ENCODE measurements at regions not wholly inside any gene's neighbourhood (a gene's known extent, or its start where the extent isn't known, plus 50 kb on each side); places are given as distances from the start of the nearest gene placed in this dataset.
"Not testable (repeated sequence)": the region's sequence is repeated elsewhere in the genome, so short reads cannot be mapped to it uniquely, and the experiment has no call there.

GRCh38 chr13:59292240-59292639, 871.5 kb downstream of the DIAPH3 start:
- WGBS (ENCODE audit: insufficient coverage, insufficient replicate concordance, low lambda C conversion rate, missing lambda C conversion rate), result 21% methylated on average over 5 of the region's 5 CpGs
- FAIRE-seq; H3K4me1 ChIP-seq (ENCODE audit: control insufficient read depth, insufficient read depth, low read length); H3K79me2 ChIP-seq (ENCODE audit: control insufficient read depth, insufficient read depth, low read length); H3K9me3 ChIP-seq (replicated peaks; ENCODE audit: control insufficient read depth, insufficient read depth, low read length); ATAC-seq; CTCF ChIA-PET; in situ Hi-C loops (cut with MboI); H3K4me2 ChIP-seq (ENCODE audit: control insufficient read depth, insufficient read depth); H3K27me3 ChIP-seq (replicated peaks in 1 of 2; ENCODE audit: control insufficient read depth in 2 of 2, insufficient read depth in 2 of 2, low read length in 1 of 2); intact Hi-C loops (cut with micrococcal nuclease; ENCODE audit: unreplicated experiment); BruUV-seq (replicated peaks); H2AFZ ChIP-seq (ENCODE audit: control insufficient read depth, low read depth, low read length); H3K4me3 ChIP-seq; SMC1A ChIA-PET (ENCODE audit: uncharacterized antibody, unreplicated experiment); POLR2A ChIA-PET; DNase-seq (ENCODE audit: low read depth, low spot score); H3K27ac ChIP-seq (ENCODE audit: control insufficient read depth, insufficient read depth); RAD21 ChIA-PET (ENCODE audit: unreplicated experiment); H3K36me3 ChIP-seq (ENCODE audit: control insufficient read depth in 2 of 2, insufficient read depth in 2 of 2, low read length in 1 of 2); H4K20me1 ChIP-seq (ENCODE audit: control insufficient read depth, insufficient read depth); H3K9ac ChIP-seq (ENCODE audit: control insufficient read depth, insufficient read depth, low read length): not testable (repeated sequence)

- no peaks in the 10 kb centered on the region for H3K36me3 ChIP-seq (ENCODE audit: control insufficient read depth in 2 of 2, insufficient read depth in 2 of 2, low read length in 1 of 2)
- intact Hi-C loops (cut with micrococcal nuclease; ENCODE audit: unreplicated experiment), result no loop called here
- no peaks in the 10 kb centered on the region for H3K79me2 ChIP-seq (ENCODE audit: control insufficient read depth, insufficient read depth, low read length)
- H3K27me3 ChIP-seq (replicated peaks in 1 of 2; ENCODE audit: control insufficient read depth in 2 of 2, insufficient read depth in 2 of 2, low read length in 1 of 2), result no peaks in the 10 kb centered on the region
- WGBS (ENCODE audit: insufficient coverage, insufficient replicate concordance, low lambda C conversion rate, missing lambda C conversion rate), result 0% methylated on average over 1 of the region's 1 CpG
- ChIA-PET POLR2A (no interaction called here), CTCF (no interaction called here), SMC1A (ENCODE audit: uncharacterized antibody, unreplicated experiment) (no interaction called here), RAD21 (ENCODE audit: unreplicated experiment) (no interaction called here)
- H2AFZ ChIP-seq (ENCODE audit: control insufficient read depth, low read depth, low read length), result no peak overlapping the region
- H3K9me3 ChIP-seq (replicated peaks; ENCODE audit: control insufficient read depth, insufficient read depth, low read length), result no peaks in the 10 kb centered on the region
- H3K4me3 ChIP-seq, result no peak overlapping the region
- ATAC-seq (no peak), FAIRE-seq (no peak), DNase-seq (ENCODE audit: low read depth, low spot score) (no peak)
- no peaks in the 10 kb centered on the region for H4K20me1 ChIP-seq (ENCODE audit: control insufficient read depth, insufficient read depth)
- H3K4me1 ChIP-seq (ENCODE audit: control insufficient read depth, insufficient read depth, low read length), result no peaks in the 10 kb centered on the region
- in situ Hi-C loops (cut with MboI), result no loop called here
- no peak overlapping the region for H3K4me2 ChIP-seq (ENCODE audit: control insufficient read depth, insufficient read depth)
- BruUV-seq (replicated peaks), result no TSS peak
- H3K27ac ChIP-seq (ENCODE audit: control insufficient read depth, insufficient read depth), result no peak overlapping the region
- H3K9ac ChIP-seq (ENCODE audit: control insufficient read depth, insufficient read depth, low read length), result no peak overlapping the region
- TF ChIP-seq E4F1 (IDR thresholded peaks at IDR 0.05; ENCODE audit: borderline replicate concordance, partially characterized antibody) (no peak), ATF7 (IDR thresholded peaks at IDR 0.05; ENCODE audit: low read depth) (no peak), ZBTB40 (IDR thresholded peaks at IDR 0.05; ENCODE audit: borderline replicate concordance) (no peak), RFX5 (IDR thresholded peaks at IDR 0.05; ENCODE audit: low read depth, low read length) (no peak), BCLAF1 (IDR thresholded peaks at IDR 0.05) (no peak)
Observed at GRCh38 chr13:59299584-59299983, 864.1 kb downstream of the DIAPH3 start.
